ENCODE measurements at regions not wholly inside any gene's neighbourhood (a gene's known extent, or its start where the extent isn't known, plus 50 kb on each side); places are given as distances from the start of the nearest gene placed in this dataset.

DNA sequence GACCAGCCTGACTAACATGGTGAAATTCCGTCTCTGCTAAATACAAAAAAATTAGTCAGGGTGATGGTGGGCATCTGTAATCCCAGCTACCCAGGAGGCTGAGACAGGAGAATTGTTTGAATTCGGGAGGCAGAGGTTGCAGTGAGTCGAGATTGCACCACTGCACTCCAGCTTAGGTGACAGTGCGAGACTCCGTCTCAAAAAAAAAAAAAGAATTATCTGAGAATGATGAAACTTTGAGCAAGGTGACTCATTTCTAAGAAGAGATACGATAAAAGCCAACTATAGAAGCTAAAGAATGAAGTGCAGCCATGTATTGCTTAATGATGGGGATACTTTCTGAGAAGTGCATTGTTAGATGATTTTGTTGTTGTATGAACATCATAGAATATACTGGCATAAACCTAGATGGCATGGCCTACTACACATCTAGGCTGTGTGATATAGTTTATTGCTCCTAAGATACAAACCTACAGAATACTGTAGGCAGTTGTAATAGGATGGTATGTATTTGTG lies 64.7 kb downstream of the SNRPE start:
- intact Hi-C loops (cut with micrococcal nuclease): no loop called here

DNA sequence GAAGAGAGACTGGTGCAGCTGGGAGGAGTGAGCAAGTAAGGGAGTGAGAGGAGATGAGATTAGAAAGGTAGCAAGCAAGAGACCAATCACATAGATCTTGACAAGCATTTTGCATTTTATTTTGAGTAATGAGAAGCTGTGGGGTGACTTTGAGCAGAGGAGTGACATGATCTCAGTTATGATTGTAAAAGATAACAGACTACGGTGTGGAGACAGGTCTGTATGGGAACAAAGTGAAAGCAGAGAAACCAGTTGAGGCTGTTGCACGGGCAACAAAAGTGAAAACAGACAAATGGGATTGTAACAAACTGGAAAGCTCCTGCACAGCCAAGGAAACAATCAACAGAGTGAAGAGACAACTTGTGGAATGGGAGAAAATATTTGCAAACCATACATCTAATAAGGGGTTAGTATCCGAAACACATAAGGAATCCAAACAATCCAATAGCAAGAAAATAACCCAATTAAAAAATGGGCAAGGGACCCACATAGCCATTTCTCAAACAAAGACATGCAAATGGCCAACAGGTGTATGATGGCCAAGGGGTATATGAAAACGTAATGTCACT lies 68.4 kb downstream of the SNRPE start:
- intact Hi-C loops (cut with micrococcal nuclease): no loop called here

DNA sequence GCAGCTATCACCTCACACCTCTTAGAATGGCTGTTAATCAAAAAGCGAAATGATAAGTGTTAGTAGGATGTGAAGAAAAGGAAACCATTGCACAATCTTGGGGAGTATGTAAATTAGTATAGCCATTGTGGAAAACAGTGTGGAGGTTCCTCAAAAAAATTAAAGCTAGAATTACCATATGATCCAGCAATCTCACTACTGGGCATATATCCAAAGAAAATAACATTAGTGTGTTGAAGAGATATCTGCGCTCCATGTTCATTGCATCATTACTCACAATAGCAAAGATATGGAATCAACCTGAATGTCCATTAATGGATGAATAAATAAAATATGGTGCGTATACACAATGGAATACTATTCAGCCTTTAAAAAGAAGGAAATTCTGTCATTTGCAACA lies 68.9 kb downstream of the SNRPE start:
- intact Hi-C loops (cut with micrococcal nuclease): no loop called here

DNA sequence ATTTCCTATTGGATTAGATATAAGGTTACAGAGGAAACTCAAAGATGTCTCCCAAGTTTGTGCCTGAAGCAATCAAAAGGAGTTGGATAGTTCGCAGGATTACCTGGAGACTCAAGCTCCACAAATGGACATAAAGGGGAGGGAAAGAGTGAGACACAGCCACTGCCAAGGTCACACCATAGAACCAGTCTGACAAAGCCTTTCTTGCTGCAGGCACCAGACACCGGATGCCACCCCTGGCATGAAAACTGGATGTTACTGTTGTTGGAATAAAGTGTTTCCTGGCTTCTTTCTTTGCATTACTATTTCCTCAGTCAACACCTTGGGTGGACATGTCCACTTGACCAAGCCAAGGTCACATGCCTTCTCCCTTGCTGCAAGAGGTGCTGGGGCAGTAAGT lies 70.6 kb downstream of the SNRPE start:
- intact Hi-C loops (cut with micrococcal nuclease): no loop called here

DNA sequence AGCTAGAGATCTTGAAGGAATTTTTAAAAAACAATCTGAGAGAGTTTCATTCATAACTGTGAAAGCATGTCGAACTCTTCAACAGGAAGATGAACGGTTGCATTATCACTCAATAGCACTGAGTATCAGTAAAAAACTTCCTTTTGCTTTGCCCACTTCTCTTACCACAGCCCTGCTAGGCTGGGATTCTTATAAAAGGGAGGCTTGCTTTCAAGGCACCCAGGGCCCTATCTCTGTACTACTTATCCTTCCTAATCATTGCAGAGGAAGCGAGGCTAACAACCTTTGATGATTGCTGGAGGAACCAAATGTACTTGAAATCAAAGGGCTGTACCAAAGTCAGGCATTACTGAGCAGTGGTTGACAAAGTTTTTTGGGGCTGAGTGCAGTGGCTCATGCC lies 71.2 kb downstream of the SNRPE start:
- intact Hi-C loops (cut with micrococcal nuclease): no loop called here

DNA sequence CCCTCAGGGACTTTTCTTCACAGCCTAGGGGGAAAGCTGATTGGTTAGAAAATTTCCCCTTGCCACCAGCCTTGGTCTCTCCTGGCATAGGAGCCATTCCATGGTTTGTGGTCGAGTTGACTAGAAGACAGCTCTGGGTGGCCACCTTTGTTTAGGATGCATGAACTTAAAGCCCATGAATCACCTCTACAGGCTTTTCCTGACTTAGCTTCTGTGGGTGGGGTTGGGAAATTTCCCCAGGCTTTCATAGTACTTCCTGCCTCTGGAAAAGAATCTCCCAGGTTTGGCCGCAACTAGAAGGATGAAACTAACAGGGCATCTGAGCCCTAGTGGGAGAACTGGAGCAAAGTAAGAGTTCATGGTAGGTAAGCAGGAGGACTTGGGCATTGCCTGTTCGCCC lies 72.6 kb downstream of the SNRPE start:
- intact Hi-C loops (cut with micrococcal nuclease): no loop called here

DNA sequence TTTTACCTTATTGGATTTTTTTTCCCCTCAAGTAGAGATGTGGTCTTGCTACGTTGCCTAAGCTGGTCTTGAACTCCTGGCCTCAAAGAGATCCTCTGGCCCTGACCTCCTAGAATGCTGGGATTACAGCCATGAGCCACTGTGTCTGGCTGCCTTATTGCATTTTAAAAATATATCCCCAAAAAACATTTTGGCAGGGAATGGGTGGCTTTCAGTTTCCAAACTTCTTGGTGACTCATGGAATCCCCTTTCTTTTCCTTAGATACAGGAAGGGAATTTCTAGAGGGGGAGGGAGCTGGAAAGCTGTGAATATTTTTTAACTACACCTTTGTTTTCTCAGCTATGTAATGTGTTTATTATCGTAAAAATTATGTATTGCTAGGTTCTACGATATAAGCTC lies 73.3 kb downstream of the SNRPE start:
- intact Hi-C loops (cut with micrococcal nuclease): loop anchor here (5.0 kb wide), 1 partner anchor 748 kb away; no protein-coding TSS in a partner anchor

DNA sequence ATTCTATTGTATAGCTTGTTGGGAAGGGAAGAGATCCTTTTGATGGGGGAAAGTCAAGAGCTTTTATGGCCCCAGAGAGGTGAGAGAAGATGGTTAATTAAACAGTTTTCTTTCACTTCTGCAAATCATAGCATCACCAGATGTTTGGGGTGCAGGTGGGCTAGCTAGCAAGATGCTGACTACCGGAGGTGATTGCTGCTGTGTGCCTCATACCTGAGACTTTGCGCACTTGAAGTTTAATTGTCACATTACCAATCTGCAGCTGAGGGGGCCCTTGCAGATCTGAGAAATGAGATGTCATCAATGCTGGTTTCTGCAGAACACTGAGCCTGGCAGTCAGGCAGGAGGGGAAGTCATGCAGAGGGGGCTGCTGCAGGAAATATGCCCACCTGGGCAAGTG lies 73.9 kb downstream of the SNRPE start:
- intact Hi-C loops (cut with micrococcal nuclease): loop anchor here (5.0 kb wide), 1 partner anchor 747 kb away; no protein-coding TSS in a partner anchor

DNA sequence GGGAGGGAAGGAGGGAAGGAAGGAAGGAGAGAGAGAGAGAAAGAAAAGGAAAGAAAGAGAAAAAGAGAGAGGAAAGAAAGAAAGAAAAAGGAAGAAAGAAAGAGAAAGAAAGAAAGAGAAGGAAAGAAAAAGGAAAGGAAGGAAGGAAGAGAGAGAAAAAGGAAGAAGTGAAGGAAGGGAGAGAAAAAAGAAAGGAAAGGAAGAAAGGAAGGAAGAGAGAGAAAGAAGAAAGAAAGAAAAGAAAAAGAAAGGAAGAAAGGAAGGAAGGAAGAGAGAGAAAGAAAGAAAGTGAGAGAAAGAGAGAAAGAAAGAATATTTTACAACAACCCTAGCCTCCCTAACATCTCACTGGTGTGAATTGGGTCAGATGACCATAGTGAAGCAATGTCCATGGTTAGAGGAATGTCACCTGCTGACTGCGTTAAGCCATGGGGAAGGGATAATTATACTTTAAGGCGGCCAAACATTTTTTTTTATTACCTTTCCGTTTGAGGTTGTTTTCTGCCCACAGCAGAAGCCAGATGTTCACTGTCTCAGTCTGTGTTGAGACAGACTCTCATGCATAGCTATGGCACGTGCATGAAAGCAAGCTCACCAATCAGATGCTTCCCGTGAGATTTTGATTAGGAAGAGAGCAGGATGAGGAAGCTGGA lies 76.4 kb downstream of the SNRPE start:
- intact Hi-C loops (cut with micrococcal nuclease): loop anchor here (5.0 kb wide), 1 partner anchor 744 kb away; no protein-coding TSS in a partner anchor

DNA sequence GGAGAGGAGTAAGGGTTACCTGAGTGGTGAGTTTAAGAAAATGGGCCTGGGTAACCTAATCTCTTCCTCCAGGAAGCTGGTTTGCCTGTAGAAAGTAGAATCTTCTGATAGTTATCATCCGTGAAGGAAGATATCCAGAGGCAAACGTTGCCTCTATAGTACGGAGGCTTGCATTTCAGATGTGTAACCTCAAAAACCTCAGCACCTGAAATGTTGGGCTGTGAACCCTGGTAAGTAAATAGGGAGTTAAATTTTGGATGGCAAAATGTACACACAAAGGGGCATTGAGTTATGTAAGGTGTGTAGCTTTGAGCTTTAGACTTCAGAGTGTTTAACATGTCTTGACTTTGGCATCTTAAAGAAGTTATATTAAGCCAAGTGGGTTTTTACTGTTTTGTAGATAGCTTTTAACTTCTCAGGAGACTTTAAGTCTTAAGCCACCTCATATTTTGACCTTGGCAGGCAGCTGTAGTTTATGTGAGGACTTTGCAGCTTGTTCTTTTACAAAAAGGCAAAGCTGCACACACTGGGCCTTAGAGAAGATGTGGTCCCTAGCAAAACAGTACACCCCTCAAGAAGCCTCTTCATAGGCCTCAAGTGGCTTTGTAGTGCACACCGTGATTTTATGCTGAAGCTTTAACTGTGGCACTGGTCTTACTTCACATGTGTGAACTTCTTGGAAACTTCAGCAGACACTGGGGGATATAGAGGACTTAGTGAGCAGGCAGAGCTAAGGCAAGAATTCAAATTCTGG lies 83.4 kb downstream of the SNRPE start:
- intact Hi-C loops (cut with micrococcal nuclease): no loop called here

DNA sequence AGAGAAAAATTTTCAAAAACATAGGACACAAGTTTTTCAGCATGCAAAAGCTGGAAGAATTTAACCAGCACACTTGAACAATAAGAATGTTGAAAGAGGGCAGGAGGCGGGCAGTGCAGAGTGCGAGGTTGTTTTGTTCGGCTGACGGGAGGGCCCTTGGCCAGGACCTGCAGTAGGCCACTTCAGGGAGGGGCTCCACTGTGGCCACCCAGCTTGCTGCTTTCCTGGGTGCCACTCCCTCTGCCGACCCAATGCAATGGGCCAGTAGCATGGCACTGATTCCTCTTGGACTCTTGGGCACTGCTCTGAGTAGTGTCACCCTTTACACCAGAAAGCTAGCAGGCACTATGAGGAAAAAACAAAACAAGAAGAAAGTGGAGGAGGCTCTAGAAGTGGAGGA lies 92.9 kb downstream of the SNRPE start:
- intact Hi-C loops (cut with micrococcal nuclease): no loop called here

DNA sequence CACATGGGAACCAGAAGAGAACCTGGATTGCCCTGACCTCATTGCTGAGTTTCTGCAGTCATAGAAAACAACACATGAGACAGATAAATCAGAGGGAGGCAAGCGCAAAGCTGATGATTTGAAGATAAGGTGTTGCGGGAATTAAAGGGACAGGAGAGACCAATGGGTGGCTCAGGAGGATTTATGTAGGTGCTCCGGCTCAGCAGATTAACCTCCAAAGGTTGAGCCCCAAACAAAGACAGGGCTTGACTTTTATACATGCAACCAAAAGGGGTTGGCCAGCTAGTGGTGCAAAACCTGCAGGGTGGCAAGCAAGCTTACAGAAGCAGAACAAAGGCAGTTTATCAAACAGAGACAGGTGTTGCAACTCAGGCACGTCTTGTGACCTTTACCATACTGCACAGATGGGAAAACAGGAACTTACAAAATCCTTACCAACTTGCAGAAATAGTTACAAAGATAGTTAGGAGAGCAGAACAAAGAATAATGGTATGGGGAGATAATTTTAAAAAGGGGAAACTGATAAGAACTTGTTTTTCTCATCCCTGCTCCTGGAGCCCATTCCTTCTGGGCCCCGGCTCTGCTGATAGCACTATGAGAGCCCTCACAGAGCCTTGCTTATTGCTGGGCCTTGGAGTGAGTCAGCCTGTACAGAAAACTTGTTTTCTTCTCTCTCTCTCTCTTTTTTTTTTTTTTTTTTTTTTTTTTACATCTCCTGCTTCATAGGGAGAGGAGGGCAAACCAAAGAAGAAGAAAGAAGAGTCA lies 93.6 kb downstream of the SNRPE start:
- intact Hi-C loops (cut with micrococcal nuclease): no loop called here

DNA sequence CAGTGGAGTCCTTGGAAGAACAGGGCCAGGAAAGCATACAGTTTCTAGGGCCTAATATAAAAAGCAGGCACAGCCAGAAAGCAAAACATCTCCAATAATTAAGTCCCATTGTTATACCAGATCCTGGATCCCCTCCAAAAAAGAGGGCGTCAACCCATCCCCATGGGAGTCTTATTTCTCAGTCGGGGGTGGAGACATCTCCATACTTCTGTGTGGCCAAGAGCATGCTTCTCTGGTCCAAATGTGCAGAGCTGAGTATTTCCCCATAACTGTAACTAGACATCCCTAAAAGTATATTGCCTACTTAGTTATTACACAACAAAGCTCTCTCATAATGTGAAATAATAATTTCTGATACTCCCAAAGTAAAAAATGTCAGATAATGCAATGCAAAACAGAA lies 104.2 kb upstream of the SOX13 start:
- intact Hi-C loops (cut with micrococcal nuclease): no loop called here

DNA sequence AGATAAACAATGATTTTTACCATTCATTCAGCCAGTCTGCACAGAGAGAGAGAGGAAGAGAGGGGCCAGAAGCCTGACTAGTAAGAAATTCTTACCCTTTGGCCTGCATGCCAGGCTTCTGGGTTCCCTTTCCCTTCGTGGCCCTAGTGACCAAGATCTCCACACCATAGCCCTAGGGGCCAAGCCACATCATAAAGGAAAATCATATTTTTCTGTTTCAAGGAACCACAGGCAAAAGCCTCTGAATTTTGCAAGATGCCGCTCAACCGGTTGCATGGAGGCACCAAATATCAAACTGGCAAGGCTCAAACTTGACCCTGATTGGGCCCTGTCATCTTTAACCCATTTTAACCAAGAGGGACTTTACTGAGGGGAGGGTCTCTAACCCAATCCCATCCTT lies 103.1 kb upstream of the SOX13 start:
- intact Hi-C loops (cut with micrococcal nuclease): no loop called here

DNA sequence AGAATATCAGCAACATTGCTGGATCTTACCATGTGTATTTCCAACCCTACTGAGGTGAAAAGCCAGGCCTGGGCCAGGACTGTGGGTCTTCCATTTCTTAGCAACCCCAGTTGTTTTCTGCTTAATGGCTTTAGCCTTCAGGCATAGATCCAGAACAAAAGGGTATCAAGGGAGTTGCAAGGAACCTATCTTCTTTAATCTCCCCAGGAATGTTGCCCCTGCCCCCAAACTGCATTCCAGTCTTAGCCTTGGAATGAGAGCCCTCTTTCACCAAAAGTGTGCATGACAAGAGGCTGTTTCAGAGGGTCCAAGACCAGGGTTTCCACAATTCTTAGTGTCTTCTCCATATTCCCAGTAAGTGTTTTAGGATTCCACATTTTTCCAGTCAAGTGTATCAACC lies 87.9 kb upstream of the SOX13 start:
- intact Hi-C loops (cut with micrococcal nuclease): no loop called here

DNA sequence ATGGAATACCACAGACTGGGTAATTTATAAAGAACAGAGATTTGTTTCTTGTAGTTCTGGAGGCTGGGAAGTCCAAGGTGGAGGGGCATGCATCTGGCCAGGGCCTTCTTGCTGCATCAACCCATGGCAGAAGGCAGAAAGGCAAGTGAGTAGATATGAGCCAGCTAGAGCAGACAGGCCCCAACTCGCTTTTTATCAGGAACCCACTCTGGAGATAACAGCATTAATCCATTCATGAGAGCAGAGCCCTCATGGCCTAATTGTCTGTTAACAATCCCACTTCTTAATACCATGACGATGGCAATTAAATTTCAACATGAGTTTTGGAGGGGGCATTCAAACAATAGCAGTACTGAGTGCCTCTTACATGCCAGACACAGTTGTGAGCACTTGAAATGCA lies 87.2 kb upstream of the SOX13 start:
- intact Hi-C loops (cut with micrococcal nuclease): no loop called here

DNA sequence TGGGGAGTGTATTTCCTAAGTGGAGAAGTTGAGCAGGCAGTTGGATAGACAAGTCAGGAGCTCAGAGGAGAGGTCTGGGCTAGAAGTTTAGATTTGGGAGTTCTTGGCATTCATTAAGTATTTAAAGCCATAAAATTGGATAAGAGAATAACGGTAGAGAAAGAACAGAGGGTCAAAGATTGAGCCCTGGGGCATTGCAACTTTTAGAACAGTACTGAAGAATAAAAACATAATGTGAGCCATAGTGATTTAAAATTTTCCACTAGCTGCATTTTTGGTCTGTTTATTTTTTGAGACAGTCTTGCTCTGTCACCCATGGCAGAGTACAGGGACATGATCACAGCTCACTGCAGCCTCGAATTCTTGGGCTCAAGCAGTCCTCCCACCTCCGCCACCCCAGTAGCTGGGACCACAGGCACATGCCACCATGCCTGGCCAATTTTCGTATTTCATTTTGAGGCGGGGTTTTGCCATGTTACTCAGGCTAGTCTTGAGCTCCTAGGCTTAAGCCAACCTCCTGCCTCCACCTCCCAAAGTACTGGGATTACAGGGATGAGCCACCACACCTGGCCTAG lies 85.9 kb upstream of the SOX13 start:
- intact Hi-C loops (cut with micrococcal nuclease): no loop called here

DNA sequence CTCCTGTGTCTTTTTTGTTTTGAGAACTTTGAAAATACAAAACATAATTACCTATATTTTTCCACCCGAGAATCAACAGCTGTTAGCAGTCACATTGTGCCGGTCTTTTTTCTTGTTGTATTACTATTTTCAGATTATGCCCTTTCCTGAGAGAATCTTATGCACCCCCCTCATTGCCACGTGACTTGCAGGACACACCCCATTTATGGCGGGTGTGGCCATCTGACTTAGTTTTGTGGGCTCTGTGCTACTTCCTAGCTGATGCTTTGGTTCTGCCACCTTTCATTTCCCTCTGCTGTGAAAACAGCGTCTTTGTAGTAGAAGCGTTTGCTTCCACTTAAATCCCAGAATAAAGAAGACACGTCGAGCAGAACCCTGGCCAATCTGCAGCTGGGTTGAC lies 82.8 kb upstream of the SOX13 start:
- intact Hi-C loops (cut with micrococcal nuclease): no loop called here

DNA sequence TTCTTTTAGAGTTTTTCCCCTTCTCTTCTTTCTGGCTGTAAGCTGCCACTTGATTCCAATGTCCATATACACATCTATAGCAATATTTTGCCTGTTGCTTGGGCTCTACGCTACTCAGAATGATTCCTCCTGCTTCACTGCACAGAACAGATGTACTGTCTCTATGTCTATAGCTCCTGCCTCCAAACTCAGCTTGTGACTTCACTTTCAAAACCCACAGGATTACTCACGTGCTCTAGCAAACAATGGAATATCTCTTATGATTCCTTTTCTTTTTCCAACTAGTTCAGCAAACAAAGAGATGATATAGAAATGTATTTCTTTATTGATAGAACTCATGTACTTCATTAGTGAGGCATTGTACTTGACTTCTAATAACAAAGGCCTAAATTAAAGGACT lies 80.5 kb upstream of the SOX13 start:
- intact Hi-C loops (cut with micrococcal nuclease): no loop called here

DNA sequence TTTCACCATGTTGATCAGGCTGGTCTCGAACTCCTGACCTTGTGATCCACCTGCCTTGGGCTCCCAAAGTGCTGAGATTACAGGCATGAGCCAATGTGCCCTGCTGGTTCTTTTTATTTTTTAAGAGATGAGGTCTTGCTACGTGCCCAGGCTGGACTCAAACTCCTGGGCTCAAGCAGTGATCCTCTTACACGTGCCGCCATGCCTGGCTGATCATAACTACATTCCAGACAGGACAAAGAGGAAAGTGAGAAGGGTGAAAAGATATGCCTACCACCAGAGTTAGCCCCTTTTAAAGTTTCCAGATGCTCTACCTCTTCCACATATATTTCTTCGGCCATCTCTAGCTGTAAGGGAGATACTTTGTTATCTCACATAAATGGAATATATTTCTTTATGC lies 79.7 kb upstream of the SOX13 start:
- intact Hi-C loops (cut with micrococcal nuclease): no loop called here

DNA sequence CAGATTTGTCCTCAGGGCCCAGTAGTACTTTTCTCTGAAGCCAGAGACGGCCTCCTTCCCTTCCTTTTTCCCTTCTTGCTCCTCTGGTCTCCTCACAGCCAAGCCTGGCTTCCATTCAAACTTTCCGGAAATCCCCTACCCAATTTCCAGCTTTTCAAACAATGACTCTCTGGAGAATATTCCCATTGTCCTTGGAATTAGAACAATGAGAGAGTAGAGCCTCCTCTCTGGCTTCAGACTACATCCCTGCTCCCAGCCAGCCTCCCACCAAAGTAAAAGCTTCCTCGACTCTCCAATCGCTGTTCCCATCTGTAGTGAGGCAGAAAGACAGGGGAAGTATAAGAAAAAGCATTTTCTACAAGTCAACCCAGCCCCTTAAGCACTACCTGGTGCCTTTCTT lies 77.7 kb upstream of the SOX13 start:
- intact Hi-C loops (cut with micrococcal nuclease): no loop called here

All from T-helper 1 cell treated with Interleukin-12 subunit alpha and Interleukin-12 subunit beta and Interleukin-4 antibody, amounts not matched to agents 30 ng/mL and 1 ng/mL, for 36 hours (primary cell).